ENCODE measurements at regions not wholly inside any gene's neighbourhood (a gene's known extent, or its start where the extent isn't known, plus 50 kb on each side); places are given as distances from the start of the nearest gene placed in this dataset.

- DNase-seq (ENCODE audit: extremely low read depth in 1 of 2, low read depth in 1 of 2): no peak
These were observed 329.3 kb upstream of the TNP1 start for GRCh38 chr2:217189131-217189530.

- no peak for DNase-seq (ENCODE audit: extremely low read depth in 1 of 2, low read depth in 1 of 2)
These were observed 326.9 kb upstream of the TNP1 start for GRCh38 chr2:217186668-217187159.

GRCh38 chr2:217186152-217186551, 326.3 kb upstream of the TNP1 start:
- DNase-seq (ENCODE audit: extremely low read depth in 1 of 2, low read depth in 1 of 2): no peak

- no peak for DNase-seq (ENCODE audit: extremely low read depth in 1 of 2, low read depth in 1 of 2)
These were observed 325.6 kb upstream of the TNP1 start for GRCh38 chr2:217185265-217185995.

GRCh38 chr2:217184242-217184641, 324.4 kb upstream of the TNP1 start:
- no peak for DNase-seq (ENCODE audit: extremely low read depth in 1 of 2, low read depth in 1 of 2)

DNA sequence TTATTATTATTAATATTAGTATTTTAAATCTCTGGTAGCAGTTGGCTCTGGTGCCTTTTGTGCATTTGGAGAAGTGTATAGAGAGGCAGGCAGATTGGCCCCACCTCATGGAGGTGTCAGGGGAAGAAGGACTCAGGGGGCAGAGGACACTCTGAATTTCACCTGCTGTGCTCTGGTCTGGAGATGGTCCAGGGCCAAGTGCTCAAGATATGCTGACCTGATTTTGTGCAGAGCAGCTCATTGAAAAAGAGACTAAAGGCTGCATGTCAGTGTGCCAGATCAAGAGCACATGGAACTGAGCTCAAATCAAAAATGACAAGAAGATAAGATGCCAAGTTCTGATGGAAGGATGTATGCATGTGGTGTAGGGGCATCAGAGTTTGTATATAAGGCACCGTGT, 323.6 kb upstream of the TNP1 start:
- DNase-seq (ENCODE audit: extremely low read depth in 1 of 2, low read depth in 1 of 2): no peak

DNA sequence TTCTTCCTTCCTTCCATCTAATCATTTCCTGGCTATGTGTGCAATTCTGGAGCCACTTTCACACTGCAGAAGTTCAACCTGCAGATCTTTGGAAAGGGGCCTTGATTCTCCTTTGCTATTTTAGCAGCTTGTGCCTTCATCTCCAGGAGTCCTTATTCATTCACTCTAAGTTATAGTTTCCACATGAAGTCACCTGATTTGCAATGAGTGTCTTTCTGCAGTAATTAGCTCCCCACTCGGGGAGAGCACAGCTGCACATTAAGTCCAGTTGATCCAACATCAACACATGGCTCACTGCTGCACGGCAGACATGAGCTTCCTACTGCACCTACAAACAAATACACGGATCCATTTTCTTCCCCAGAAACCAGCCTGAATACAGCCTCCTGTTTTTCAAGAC, 323.1 kb upstream of the TNP1 start:
- DNase-seq (ENCODE audit: extremely low read depth in 1 of 2, low read depth in 1 of 2): no peak

- DNase-seq (ENCODE audit: extremely low read depth in 1 of 2, low read depth in 1 of 2): no peak
These were observed 321.6 kb upstream of the TNP1 start for GRCh38 chr2:217181512-217181911.

DNA sequence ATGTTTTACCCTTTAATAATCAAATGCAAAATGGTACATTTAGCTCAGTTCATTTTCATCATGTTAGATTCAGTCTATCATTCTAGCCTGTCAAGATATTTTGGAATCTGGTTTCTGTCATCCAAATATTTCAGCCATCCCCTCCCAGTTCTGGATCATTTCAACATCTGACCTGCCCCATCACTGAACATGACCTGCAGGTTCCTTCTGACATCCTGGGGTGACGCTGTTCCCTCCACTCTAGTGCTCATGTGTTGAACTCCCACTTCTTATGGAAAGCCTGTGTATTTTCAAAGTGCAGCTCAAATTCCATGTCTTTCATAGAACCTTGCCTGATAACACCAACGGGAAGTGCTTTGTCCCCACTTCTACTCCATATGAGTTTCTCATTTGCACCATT, 320.0 kb upstream of the TNP1 start:
- DNase-seq (ENCODE audit: extremely low read depth in 1 of 2, low read depth in 1 of 2): no peak

GRCh38 chr2:217178341-217178740, 318.5 kb upstream of the TNP1 start:
- DNase-seq (ENCODE audit: extremely low read depth in 1 of 2, low read depth in 1 of 2): no peak

- DNase-seq (ENCODE audit: extremely low read depth in 1 of 2, low read depth in 1 of 2): no peak
These were observed 317.9 kb upstream of the TNP1 start for GRCh38 chr2:217177720-217178119.

GRCh38 chr2:217171874-217172273, 312.0 kb upstream of the TNP1 start:
- no peak for DNase-seq (ENCODE audit: extremely low read depth in 1 of 2, low read depth in 1 of 2)

GRCh38 chr2:217168496-217168895, 308.6 kb upstream of the TNP1 start:
- no peak for DNase-seq (ENCODE audit: extremely low read depth in 1 of 2, low read depth in 1 of 2)

DNA sequence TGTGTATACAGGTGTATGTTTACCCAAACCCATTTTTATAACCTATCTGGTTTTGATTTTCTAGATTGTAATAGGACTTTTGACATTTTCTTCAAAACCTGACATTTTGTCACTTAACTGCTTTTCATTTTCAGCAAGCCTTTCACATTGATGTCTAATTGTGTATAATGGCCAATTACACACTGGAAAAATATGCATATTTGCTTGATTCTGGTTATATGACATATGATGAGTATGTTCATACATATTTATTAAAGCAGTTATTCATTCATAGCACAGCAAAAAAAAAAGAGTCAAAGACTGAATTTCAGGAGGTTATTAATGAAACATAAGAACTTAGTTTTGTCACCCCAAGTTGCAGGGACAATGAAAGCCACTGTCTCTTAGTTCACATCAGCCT, 307.7 kb upstream of the TNP1 start:
- DNase-seq (ENCODE audit: extremely low read depth in 1 of 2, low read depth in 1 of 2): no peak

- DNase-seq (ENCODE audit: extremely low read depth in 1 of 2, low read depth in 1 of 2): no peak
These were observed 306.5 kb upstream of the TNP1 start for GRCh38 chr2:217166241-217166850.

- no peak for DNase-seq (ENCODE audit: extremely low read depth in 1 of 2, low read depth in 1 of 2)
These were observed 305.7 kb upstream of the TNP1 start for GRCh38 chr2:217165547-217165946.

DNA sequence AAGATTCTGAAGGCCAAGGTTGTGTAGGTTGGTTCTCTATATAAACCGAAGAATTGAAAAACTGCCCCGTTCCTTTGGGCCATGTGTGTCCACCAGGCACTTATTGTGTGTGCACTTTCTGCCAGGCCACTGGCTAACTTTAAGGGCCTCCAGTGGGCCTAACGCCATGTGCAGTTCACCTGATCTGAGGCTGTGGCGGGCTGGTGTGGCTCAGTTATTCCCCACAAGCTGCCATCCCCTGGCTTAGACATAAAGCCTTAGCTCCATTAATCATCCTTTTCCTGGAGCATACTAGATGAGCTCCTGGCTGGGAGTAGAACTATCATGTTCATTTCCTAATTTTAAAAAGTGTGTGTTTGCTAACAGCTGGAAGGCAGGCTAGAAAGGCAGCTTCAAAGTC, 304.1 kb upstream of the TNP1 start:
- no peak for DNase-seq (ENCODE audit: extremely low read depth in 1 of 2, low read depth in 1 of 2)

DNA sequence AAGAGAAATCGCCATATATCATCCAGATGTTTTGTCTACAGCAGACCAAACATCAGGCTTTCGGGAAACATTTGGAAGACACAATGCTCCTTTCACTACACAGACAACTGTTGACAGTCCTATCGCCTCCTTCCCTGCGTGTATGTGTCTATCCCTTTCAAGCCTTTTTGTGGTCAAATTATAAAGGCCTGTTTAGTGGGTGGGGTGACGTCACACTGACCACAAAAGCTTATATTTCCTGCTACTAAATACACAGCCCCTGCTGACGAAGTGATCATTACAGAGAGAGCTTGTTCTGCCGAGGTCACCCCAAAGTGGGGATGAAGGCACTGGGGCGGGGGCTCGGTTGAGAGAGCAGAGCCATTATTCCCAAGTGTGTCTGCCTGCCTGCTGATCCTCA, 302.7 kb upstream of the TNP1 start:
- DNase-seq (ENCODE audit: extremely low read depth in 1 of 2, low read depth in 1 of 2): peak; percentile 19 to 28

- DNase-seq (ENCODE audit: extremely low read depth in 1 of 2, low read depth in 1 of 2): no peak
These were observed 301.4 kb upstream of the TNP1 start for GRCh38 chr2:217160978-217161973.

DNA sequence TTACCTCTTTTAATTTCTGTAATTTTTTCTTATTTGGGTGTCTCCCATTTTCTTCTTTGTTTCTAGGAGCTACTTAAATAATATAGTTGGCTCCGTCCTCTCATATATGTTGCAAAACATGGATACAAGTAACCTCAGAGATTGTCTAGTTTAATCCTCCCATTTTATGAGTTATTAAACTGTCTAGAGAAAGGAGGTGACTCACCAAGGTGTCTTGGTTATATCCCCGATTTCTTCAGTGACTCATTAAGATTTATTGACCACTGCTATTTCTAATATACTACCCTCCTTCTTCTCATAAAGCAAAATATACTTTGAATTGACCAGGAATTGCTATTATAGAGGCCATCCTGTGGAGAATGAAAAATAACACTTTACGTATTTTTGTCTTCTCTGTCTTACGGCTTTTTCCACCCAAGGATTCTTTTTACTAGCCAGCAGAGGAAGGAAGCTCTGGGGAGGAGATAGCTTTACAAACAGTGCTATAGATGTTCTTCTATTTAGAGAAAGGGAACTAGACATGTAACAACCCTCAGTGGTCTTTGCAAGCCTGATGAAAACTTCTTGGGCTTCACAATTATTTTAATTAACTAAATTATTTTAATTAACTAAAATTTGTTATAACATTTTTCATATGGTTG, 300.4 kb upstream of the TNP1 start:
- DNase-seq (ENCODE audit: extremely low read depth in 1 of 2, low read depth in 1 of 2): no peak

DNA sequence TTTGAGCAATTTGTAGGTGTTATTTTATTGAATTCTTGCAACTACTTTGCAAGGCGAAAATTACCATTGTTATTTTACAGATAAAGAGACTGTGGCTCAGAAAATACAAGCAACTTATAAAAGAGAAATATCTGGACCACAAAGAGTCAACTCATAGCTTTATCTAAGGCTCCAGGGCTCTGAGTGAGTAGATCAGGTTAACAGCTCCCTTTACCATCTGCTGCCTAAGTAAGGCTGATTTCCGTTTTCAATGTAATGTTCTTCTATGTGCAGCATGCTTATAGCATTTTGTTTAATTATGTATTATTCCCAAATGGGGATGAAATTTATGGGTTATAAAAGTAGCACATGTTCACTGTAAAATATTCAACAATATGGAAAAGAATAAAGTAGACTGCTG, 299.1 kb upstream of the TNP1 start:
- no peak for DNase-seq (ENCODE audit: extremely low read depth in 1 of 2, low read depth in 1 of 2)

Measured in stimulated activated CD8-positive, alpha-beta memory T cell treated with anti-CD3 and anti-CD28 coated beads, Interleukin-7, amount 100 ng/mL, for 48 hours (primary cell).